ENCODE measurements at regions not wholly inside any gene's neighbourhood (a gene's known extent, or its start where the extent isn't known, plus 50 kb on each side); places are given as distances from the start of the nearest gene placed in this dataset.

GRCh38 chr4:189771696-189772361 lies 168.8 kb upstream of the FRG1 start:
- no peak for TF ChIP-seq CTCF (IDR thresholded peaks at IDR 0.05; ENCODE audit: insufficient read depth, low read depth, low read length, missing control alignments)

GRCh38 chr4:189773909-189774308 lies 166.8 kb upstream of the FRG1 start:
- DNase-seq (ENCODE audit: low read depth): peak; percentile 18
- H3K4me3 ChIP-seq (ENCODE audit: low read length): no peak overlapping the region
- TF ChIP-seq CTCF (IDR thresholded peaks at IDR 0.05; ENCODE audit: insufficient read depth, low read depth, low read length, missing control alignments): no peak

More at GRCh38 chr4:189771696-189772361, 168.8 kb upstream of the FRG1 start:
- H3K4me3 ChIP-seq (ENCODE audit: low read length): no peak overlapping the region
- DNase-seq (ENCODE audit: low read depth): peak; percentile 4

- no peak for TF ChIP-seq CTCF (IDR thresholded peaks at IDR 0.05; ENCODE audit: insufficient read depth, low read depth, low read length, missing control alignments)
- no peak overlapping the region for H3K4me3 ChIP-seq (ENCODE audit: low read length)
- no peak for DNase-seq (ENCODE audit: low read depth)
Measured at GRCh38 chr4:189779281-189779980, 161.2 kb upstream of the FRG1 start.

GRCh38 chr4:189780391-189780790 lies 160.3 kb upstream of the FRG1 start:
- DNase-seq (ENCODE audit: low read depth): no peak
- H3K4me3 ChIP-seq (ENCODE audit: low read length): no peak overlapping the region
- no peak for TF ChIP-seq CTCF (IDR thresholded peaks at IDR 0.05; ENCODE audit: insufficient read depth, low read depth, low read length, missing control alignments)

- no peak overlapping the region for H3K4me3 ChIP-seq (ENCODE audit: low read length)
- no peak for TF ChIP-seq CTCF (IDR thresholded peaks at IDR 0.05; ENCODE audit: insufficient read depth, low read depth, low read length, missing control alignments)
- no peak for DNase-seq (ENCODE audit: low read depth)
Measured at GRCh38 chr4:189784651-189785050, 156.0 kb upstream of the FRG1 start.

GRCh38 chr4:189785257-189785656 lies 155.4 kb upstream of the FRG1 start:
- no peak for TF ChIP-seq CTCF (IDR thresholded peaks at IDR 0.05; ENCODE audit: insufficient read depth, low read depth, low read length, missing control alignments)
- H3K4me3 ChIP-seq (ENCODE audit: low read length): no peak overlapping the region
- no peak for DNase-seq (ENCODE audit: low read depth)
